ENCODE measurements at regions not wholly inside any gene's neighbourhood (a gene's known extent, or its start where the extent isn't known, plus 50 kb on each side); places are given as distances from the start of the nearest gene placed in this dataset.

DNA sequence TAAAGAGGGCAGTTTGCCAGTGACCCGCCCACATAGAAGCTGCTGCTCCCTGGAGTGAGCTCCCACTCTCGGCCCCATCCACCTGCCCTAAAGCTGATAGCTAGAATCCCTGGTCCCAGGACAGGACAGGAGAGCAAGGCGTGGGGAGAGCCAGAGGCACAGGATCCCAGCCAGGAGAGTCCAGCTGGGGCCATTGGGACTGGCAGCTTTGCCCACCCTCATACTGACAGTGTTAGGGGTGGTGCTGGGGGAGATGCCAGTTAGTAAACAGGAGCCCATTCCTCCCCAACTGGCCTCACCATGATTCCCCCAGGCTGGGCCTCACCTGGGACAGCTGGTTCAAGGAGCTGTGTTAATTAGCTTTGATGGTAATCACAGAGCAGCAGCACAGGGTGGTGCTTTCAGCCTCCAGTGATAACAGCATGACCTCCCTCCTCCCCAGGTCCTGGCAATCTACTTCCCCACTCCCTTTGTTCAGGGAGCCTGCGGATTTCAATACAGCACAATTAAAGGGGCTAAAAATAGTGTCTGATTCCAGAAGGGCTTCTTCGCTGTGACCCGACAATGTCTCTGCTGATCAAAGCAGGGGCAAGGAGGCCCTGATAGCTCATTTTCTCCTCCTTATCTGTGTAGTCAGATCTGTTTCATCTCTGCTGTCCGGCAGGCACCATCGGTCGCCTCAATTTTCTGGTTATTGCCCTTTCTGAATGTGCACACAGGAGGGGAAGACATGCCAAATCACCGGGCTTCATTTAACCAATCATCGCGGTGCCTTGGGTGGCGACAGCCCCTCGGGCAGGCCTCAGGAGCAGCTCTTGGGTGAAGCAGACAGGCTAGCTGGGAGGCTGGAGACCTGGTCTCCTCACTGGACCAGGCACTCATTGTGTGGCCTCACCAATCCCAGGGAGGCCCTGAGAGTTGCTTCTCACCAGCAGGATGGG lies 119.9 kb upstream of the TEX51 start:
- TF ChIP-seq, protein P1, sequence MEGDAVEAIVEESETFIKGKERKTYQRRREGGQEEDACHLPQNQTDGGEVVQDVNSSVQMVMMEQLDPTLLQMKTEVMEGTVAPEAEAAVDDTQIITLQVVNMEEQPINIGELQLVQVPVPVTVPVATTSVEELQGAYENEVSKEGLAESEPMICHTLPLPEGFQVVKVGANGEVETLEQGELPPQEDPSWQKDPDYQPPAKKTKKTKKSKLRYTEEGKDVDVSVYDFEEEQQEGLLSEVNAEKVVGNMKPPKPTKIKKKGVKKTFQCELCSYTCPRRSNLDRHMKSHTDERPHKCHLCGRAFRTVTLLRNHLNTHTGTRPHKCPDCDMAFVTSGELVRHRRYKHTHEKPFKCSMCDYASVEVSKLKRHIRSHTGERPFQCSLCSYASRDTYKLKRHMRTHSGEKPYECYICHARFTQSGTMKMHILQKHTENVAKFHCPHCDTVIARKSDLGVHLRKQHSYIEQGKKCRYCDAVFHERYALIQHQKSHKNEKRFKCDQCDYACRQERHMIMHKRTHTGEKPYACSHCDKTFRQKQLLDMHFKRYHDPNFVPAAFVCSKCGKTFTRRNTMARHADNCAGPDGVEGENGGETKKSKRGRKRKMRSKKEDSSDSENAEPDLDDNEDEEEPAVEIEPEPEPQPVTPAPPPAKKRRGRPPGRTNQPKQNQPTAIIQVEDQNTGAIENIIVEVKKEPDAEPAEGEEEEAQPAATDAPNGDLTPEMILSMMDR (IDR thresholded peaks at IDR 0.05): no peak
- TF ChIP-seq JUN (IDR thresholded peaks at IDR 0.05) (no peak), CHD2 (IDR thresholded peaks at IDR 0.05; ENCODE audit: low read length, partially characterized antibody) (no peak), SMC3 (IDR thresholded peaks at IDR 0.05) (no peak)
- TF ChIP-seq, protein P2, sequence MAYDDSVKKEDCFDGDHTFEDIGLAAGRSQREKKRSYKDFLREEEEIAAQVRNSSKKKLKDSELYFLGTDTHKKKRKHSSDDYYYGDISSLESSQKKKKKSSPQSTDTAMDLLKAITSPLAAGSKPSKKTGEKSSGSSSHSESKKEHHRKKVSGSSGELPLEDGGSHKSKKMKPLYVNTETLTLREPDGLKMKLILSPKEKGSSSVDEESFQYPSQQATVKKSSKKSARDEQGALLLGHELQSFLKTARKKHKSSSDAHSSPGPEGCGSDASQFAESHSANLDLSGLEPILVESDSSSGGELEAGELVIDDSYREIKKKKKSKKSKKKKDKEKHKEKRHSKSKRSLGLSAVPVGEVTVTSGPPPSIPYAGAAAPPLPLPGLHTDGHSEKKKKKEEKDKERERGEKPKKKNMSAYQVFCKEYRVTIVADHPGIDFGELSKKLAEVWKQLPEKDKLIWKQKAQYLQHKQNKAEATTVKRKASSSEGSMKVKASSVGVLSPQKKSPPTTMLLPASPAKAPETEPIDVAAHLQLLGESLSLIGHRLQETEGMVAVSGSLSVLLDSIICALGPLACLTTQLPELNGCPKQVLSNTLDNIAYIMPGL (CRISPR knock-in tag; IDR thresholded peaks at IDR 0.05; ENCODE audit: borderline replicate concordance): no peak
